ENCODE measurements at regions not wholly inside any gene's neighbourhood (a gene's known extent, or its start where the extent isn't known, plus 50 kb on each side); places are given as distances from the start of the nearest gene placed in this dataset.

GRCh38 chr12:66755727-66756395 is 77.0 kb upstream of the GRIP1 start:
- TF ChIP-seq CTCF (IDR thresholded peaks at IDR 0.05) (no peak), POLR2A (IDR thresholded peaks at IDR 0.05) (no peak), EP300 (IDR thresholded peaks at IDR 0.05) (no peak)

Data from tibial nerve (tissue), 4 donors.